OCI-LY1 (cell line): ENCODE measurements at regions not wholly inside any gene's neighbourhood (a gene's known extent, or its start where the extent isn't known, plus 50 kb on each side); places are given as distances from the start of the nearest gene placed in this dataset.

Experiments used
- CTCF ChIP-seq: fragments of 200-600 bp; sonication (generic), shearing (Covaris generic); IDR thresholded peaks from 2 replicates; pipeline ENCODE4 v1.5.1; 2017; ENCODE audit warnings: mild to moderate bottlenecking, antibody characterized with exemption, low read length, moderate library complexity, mixed read lengths
- EZH2 ChIP-seq: fragments of 200-600 bp; sonication (generic), shearing (Covaris generic); IDR thresholded peaks from 2 replicates; pipeline ENCODE4 v1.8.0; 2017; ENCODE audit warnings: borderline replicate concordance, mixed run types, mild to moderate bottlenecking, antibody characterized with exemption, low read length, moderate library complexity, mixed read lengths

GRCh38 chr10:57420881-57421280, 846.8 kb downstream of the IPMK start:
- TF ChIP-seq CTCF: no peak
- TF ChIP-seq EZH2: no peak
